Bronchial epithelial cell (primary cell): ENCODE measurements at regions not wholly inside any gene's neighbourhood (a gene's known extent, or its start where the extent isn't known, plus 50 kb on each side); places are given as distances from the start of the nearest gene placed in this dataset.

Source experiments
- DNase-seq: peaks from one replicate; pipeline ENCODE4 v3.0.0-alpha.2; 2010; ENCODE audit warnings: low read depth
- FAIRE-seq: peaks from 2 replicates; lab custom pipeline; 2011; peaks lifted over from hg19 to GRCh38; lab: Jason Lieb, UNC
- H3K27me3 ChIP-seq: 2 replicates; pipeline ENCODE4 v1.5.1; 2011; ENCODE audit warnings: low read length; ENCODE audit not compliant: control insufficient read depth, insufficient read depth
- H3K36me3 ChIP-seq: 2 replicates; pipeline ENCODE4 v1.5.1; 2011; ENCODE audit warnings: low read length; ENCODE audit not compliant: control insufficient read depth, insufficient read depth
- H3K4me3 ChIP-seq: 2 replicates; pipeline ENCODE4 v1.5.1; 2011; ENCODE audit warnings: mild to moderate bottlenecking, low read depth, low read length, control low read depth
- CTCF ChIP-seq: IDR thresholded peaks from 2 replicates; pipeline ENCODE4 v1.5.1; 2011; ENCODE audit warnings: mild to moderate bottlenecking, moderate library complexity, low read length, control low read depth, inconsistent platforms; ENCODE audit not compliant: insufficient read depth, severe bottlenecking

- H3K36me3 ChIP-seq = no peaks in the 10 kb centered on the region
- no peak overlapping the region for H3K4me3 ChIP-seq
- H3K27me3 ChIP-seq = no peaks in the 10 kb centered on the region
- TF ChIP-seq CTCF = no peak
- FAIRE-seq = no peak
- no peak for DNase-seq
Observed at GRCh38 chrX:68997511-68997910, 167.7 kb downstream of the PJA1 start.

GRCh38 chrX:68995780-68996551 lies 167.1 kb downstream of the EFNB1 start:
- no peak for FAIRE-seq

GRCh38 chrX:68995386-68995779 lies 166.6 kb downstream of the EFNB1 start:
- FAIRE-seq (peak; percentile 13), DNase-seq (no peak)
- Histone ChIP-seq H3K27me3 (no peaks in the 10 kb centered on the region), H3K4me3 (no peak overlapping the region), H3K36me3 (no peaks in the 10 kb centered on the region)
- TF ChIP-seq CTCF = no peak

More at GRCh38 chrX:68995780-68996551, 167.1 kb downstream of the EFNB1 start:
- DNase-seq = no peak
- Histone ChIP-seq H3K27me3 (no peaks in the 10 kb centered on the region), H3K4me3 (no peak overlapping the region), H3K36me3 (no peaks in the 10 kb centered on the region)
- TF ChIP-seq CTCF = no peak

- no peak for TF ChIP-seq CTCF
- DNase-seq = no peak
- Histone ChIP-seq H3K4me3 (no peak overlapping the region), H3K27me3 (no peaks in the 10 kb centered on the region), H3K36me3 (no peaks in the 10 kb centered on the region)
- no peak for FAIRE-seq
Observed at GRCh38 chrX:68994891-68995255, 166.1 kb downstream of the EFNB1 start.

- TF ChIP-seq CTCF = no peak
- DNase-seq (no peak), FAIRE-seq (peak; percentile 77)
- Histone ChIP-seq H3K27me3 (no peaks in the 10 kb centered on the region), H3K4me3 (no peak overlapping the region), H3K36me3 (no peaks in the 10 kb centered on the region)
Observed at GRCh38 chrX:68994135-68994890, 165.5 kb downstream of the EFNB1 start.
